GM12872 (cell line): ENCODE measurements at regions not wholly inside any gene's neighbourhood (a gene's known extent, or its start where the extent isn't known, plus 50 kb on each side); places are given as distances from the start of the nearest gene placed in this dataset.

Experiments
- CTCF ChIP-seq: IDR thresholded peaks from 3 replicates; pipeline ENCODE4 v1.5.1; 2011; ENCODE audit warnings: low read depth, mild to moderate bottlenecking, low read length, moderate library complexity; ENCODE audit not compliant: insufficient read depth

GRCh38 chr6:134373993-134374392, 56.1 kb upstream of the SGK1 start:
- no peak for TF ChIP-seq CTCF

- no peak for TF ChIP-seq CTCF
Observed at GRCh38 chr6:134373282-134373922, 55.5 kb upstream of the SGK1 start.

GRCh38 chr6:134372603-134373281, 54.8 kb upstream of the SGK1 start:
- TF ChIP-seq CTCF, result no peak

- no peak for TF ChIP-seq CTCF
Observed at GRCh38 chr6:134368670-134369069, 50.8 kb upstream of the SGK1 start.
